Omental fat pad (tissue), 3 donors: ENCODE measurements at regions not wholly inside any gene's neighbourhood (a gene's known extent, or its start where the extent isn't known, plus 50 kb on each side); places are given as distances from the start of the nearest gene placed in this dataset.

Experiments used
- ATAC-seq: fragments of 150-250 bp; one replicate; pipeline ENCODE4 v1.9.1; 2016; ENCODE audit warnings: mild to moderate bottlenecking, moderate library complexity; ENCODE audit not compliant: low FRiP score
- DNase-seq: peaks from one replicate; pipeline ENCODE4 v3.0.0-alpha.2; 2019; ENCODE audit warnings: low spot score
- TF ChIP-seq, protein P1 (sequence below), 3 donors: fragments of 450-650 bp; IDR thresholded peaks; one replicate each; pipeline ENCODE4 v1.5.1; 2016 to 2017; ENCODE audit warnings: antibody characterized with exemption in 3 of 3, mild to moderate bottlenecking in 3 of 3, moderate library complexity in 2 of 3

DNA sequence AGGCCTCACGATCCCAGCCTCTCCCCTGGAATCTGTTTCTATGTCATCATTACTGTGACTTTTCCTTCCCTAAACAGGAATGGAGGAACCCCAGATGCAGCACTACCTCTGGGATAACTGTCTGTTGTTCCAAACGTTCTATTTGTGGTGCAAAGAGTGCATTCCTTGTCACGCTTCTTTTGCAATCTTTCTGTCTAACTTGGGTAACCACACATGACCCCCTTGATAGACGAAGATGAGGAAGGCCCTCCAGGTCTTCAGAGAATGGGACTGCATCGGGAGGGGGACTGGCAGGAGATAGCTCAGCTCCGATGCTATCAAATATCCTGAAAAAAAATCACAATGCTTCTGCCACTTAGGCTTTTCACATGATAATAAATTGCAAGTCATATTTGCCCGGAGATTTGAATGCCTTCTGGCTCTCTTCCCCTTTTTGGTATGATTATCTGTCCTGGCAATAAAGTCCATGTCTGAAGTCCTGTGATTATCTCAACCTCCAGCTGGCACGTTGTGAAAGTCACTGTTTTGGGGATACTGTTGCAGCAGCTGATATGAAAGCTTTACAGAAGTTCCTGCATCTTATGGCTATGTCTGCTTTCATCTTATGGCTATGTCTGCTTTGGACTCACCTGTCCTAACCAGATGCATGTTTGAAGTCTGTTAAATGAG, 148.7 kb upstream of the LMO4 start:
- TF ChIP-seq, protein P1, sequence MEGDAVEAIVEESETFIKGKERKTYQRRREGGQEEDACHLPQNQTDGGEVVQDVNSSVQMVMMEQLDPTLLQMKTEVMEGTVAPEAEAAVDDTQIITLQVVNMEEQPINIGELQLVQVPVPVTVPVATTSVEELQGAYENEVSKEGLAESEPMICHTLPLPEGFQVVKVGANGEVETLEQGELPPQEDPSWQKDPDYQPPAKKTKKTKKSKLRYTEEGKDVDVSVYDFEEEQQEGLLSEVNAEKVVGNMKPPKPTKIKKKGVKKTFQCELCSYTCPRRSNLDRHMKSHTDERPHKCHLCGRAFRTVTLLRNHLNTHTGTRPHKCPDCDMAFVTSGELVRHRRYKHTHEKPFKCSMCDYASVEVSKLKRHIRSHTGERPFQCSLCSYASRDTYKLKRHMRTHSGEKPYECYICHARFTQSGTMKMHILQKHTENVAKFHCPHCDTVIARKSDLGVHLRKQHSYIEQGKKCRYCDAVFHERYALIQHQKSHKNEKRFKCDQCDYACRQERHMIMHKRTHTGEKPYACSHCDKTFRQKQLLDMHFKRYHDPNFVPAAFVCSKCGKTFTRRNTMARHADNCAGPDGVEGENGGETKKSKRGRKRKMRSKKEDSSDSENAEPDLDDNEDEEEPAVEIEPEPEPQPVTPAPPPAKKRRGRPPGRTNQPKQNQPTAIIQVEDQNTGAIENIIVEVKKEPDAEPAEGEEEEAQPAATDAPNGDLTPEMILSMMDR (IDR thresholded peaks at IDR 0.05): no peak
- DNase-seq (no peak), ATAC-seq (no peak)

- no peak for ATAC-seq
These were observed 148.0 kb upstream of the LMO4 start for GRCh38 chr1:87180682-87181081.

GRCh38 chr1:87182611-87183010, 146.1 kb upstream of the LMO4 start:
- DNase-seq: no peak
- ATAC-seq: no peak
- TF ChIP-seq, protein P1 (IDR thresholded peaks at IDR 0.05): no peak

More at GRCh38 chr1:87180682-87181081, 148.0 kb upstream of the LMO4 start:
- DNase-seq: no peak
- TF ChIP-seq, protein P1 (IDR thresholded peaks at IDR 0.05): no peak

DNA sequence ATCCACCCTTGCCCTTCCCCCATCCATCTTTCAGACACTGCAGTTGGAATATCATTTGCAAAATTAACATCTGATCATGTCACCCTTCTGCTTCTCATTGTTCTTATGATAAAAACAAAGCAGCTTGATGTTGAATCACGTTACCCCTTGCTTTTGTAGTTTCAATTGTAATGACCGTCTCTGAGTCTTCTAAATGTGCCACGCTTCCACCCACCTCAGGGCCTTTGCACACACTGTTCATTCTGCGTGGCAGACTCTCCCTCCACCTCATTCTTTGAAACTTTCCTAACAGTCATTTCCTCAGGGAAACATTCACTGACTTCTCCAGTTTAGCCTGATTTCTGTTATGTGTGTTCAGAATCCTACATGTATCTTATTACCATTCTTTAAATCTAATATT, 143.6 kb upstream of the LMO4 start:
- TF ChIP-seq, protein P1 (IDR thresholded peaks at IDR 0.05): no peak
- no peak for DNase-seq

DNA sequence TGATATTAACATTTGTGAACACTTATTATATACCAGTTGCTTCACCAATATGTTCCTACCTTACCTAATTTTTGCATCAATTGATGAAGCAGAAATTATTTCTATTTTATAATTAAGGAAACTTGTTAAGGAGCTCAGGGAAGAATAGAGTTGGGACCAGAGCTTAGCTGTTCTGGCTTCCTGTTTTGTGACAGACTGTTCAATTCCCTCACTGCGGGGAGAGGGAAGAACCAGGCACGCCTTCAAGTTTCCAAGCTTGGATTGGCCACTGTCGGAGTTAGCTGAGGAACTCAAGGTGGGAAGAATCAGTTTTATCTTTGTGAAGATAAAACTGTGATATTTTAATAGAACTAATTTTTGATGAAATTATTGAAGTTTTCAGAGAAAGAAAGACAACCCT, 142.3 kb upstream of the LMO4 start:
- no peak for DNase-seq
- TF ChIP-seq, protein P1 (IDR thresholded peaks at IDR 0.05): no peak
- ATAC-seq: no peak

More for the DNA sequence above, 143.6 kb upstream of the LMO4 start:
- ATAC-seq: no peak

DNA sequence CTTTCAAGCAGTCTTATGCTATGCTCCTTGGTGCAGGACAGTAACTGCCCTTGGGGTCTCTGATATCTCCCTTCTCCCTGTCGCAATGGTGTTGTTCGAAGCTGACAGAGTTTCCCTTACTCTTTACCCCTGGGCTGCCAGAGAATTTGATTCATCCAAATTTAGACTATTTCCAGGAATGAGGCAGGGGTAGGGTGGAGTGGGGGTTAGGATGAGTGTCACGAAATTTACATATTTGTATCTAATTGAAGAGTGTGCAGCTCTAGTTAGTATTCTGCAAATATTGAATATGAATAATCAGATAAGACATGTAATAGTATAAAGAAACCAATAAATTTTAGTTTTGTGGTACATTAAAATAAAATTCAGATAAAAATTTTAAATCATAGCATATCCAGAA, 140.0 kb upstream of the LMO4 start:
- TF ChIP-seq, protein P1 (IDR thresholded peaks at IDR 0.05): no peak
- DNase-seq: no peak
- ATAC-seq: no peak

- ATAC-seq: no peak
- TF ChIP-seq, protein P1 (IDR thresholded peaks at IDR 0.05): no peak
- no peak for DNase-seq
These were observed 138.3 kb upstream of the LMO4 start for GRCh38 chr1:87190402-87190801.
